GM12891 (cell line): ENCODE measurements at regions not wholly inside any gene's neighbourhood (a gene's known extent, or its start where the extent isn't known, plus 50 kb on each side); places are given as distances from the start of the nearest gene placed in this dataset.

Experiments
- DNase-seq: peaks from one replicate; pipeline ENCODE4 v3.0.0; 2011; ENCODE audit warnings: low spot score; ENCODE audit not compliant: insufficient read length
- FAIRE-seq: peaks from 2 replicates; lab custom pipeline; 2011; peaks lifted over from hg19 to GRCh38; lab: Jason Lieb, UNC
- PAX5 ChIP-seq: IDR thresholded peaks from 2 replicates; pipeline ENCODE4 v1.6.1; 2011; ENCODE audit warnings: low read length, moderate library complexity, mild to moderate bottlenecking; ENCODE audit not compliant: insufficient read depth, severe bottlenecking
- POLR2A ChIP-seq: IDR thresholded peaks from 2 replicates; pipeline ENCODE4 v1.6.1; 2011; ENCODE audit warnings: low read depth, low read length, control low read depth
- POLR2AphosphoS5 ChIP-seq: IDR thresholded peaks from 2 replicates; pipeline ENCODE4 v1.6.1; 2011; ENCODE audit warnings: low read depth, low read length, control low read depth
- POU2F2 ChIP-seq: IDR thresholded peaks from 2 replicates; pipeline ENCODE4 v1.6.1; 2011; ENCODE audit warnings: low read depth, mild to moderate bottlenecking, control low read depth, low read length, moderate library complexity
- SPI1 ChIP-seq: IDR thresholded peaks from 2 replicates; pipeline ENCODE4 v1.6.1; 2011; ENCODE audit warnings: low read depth, low read length, control low read depth
- TAF1 ChIP-seq: IDR thresholded peaks from 2 replicates; pipeline ENCODE4 v1.6.1; 2011; ENCODE audit warnings: low read depth, low read length, control low read depth

- DNase-seq, result no peak
- no peak for FAIRE-seq
- TF ChIP-seq PAX5 (no peak), TAF1 (no peak), POLR2AphosphoS5 (no peak), POLR2A (no peak), POU2F2 (no peak), SPI1 (no peak)
Observed at GRCh38 chr7:8988267-8988666, 554.9 kb downstream of the NXPH1 start.

- FAIRE-seq, result no peak
- no peak for TF ChIP-seq PAX5
- TF ChIP-seq POLR2A, result no peak
- TF ChIP-seq TAF1, result no peak
- TF ChIP-seq SPI1, result no peak
- no peak for TF ChIP-seq POLR2AphosphoS5
- TF ChIP-seq POU2F2, result no peak
- DNase-seq, result no peak
Observed at GRCh38 chr7:8991159-8991558, 557.8 kb downstream of the NXPH1 start.

- TF ChIP-seq POU2F2, result no peak
- TF ChIP-seq TAF1, result no peak
- no peak for TF ChIP-seq SPI1
- no peak for TF ChIP-seq PAX5
- no peak for TF ChIP-seq POLR2AphosphoS5
- no peak for TF ChIP-seq POLR2A
- no peak for FAIRE-seq
- DNase-seq, result no peak
Observed at GRCh38 chr7:8998762-8999161, 565.4 kb downstream of the NXPH1 start.

- DNase-seq (no peak), FAIRE-seq (no peak)
- TF ChIP-seq POLR2A (no peak), TAF1 (no peak), POU2F2 (no peak), POLR2AphosphoS5 (no peak), SPI1 (no peak), PAX5 (no peak)
Observed at GRCh38 chr7:9013940-9014339, 580.5 kb downstream of the NXPH1 start.

- FAIRE-seq, result no peak
- DNase-seq, result no peak
- TF ChIP-seq POU2F2 (no peak), POLR2AphosphoS5 (no peak), TAF1 (no peak), PAX5 (no peak), SPI1 (no peak), POLR2A (no peak)
Observed at GRCh38 chr7:9017286-9017685, 583.9 kb downstream of the NXPH1 start.

- FAIRE-seq (no peak), DNase-seq (no peak)
- TF ChIP-seq PAX5 (no peak), POLR2AphosphoS5 (no peak), SPI1 (no peak), TAF1 (no peak), POU2F2 (no peak), POLR2A (no peak)
Observed at GRCh38 chr7:9022456-9022855, 589.0 kb downstream of the NXPH1 start.

GRCh38 chr7:9023675-9024294 lies 590.4 kb downstream of the NXPH1 start:
- FAIRE-seq (no peak), DNase-seq (no peak)
- TF ChIP-seq POLR2AphosphoS5, result no peak
- TF ChIP-seq TAF1, result no peak
- TF ChIP-seq POU2F2, result no peak
- no peak for TF ChIP-seq POLR2A
- TF ChIP-seq PAX5, result no peak
- TF ChIP-seq SPI1, result no peak

GRCh38 chr7:9026121-9026520 lies 592.7 kb downstream of the NXPH1 start:
- TF ChIP-seq TAF1 (no peak), SPI1 (no peak), PAX5 (no peak), POU2F2 (no peak)
- DNase-seq (no peak), FAIRE-seq (no peak)

GRCh38 chr7:9028012-9028411 lies 594.6 kb downstream of the NXPH1 start:
- DNase-seq (no peak), FAIRE-seq (no peak)
- TF ChIP-seq TAF1 (no peak), PAX5 (no peak), POU2F2 (no peak), POLR2AphosphoS5 (no peak), POLR2A (no peak), SPI1 (no peak)

GRCh38 chr7:9029681-9030530 lies 596.5 kb downstream of the NXPH1 start:
- no peak for FAIRE-seq
- TF ChIP-seq POLR2A (no peak), PAX5 (no peak), TAF1 (no peak), POLR2AphosphoS5 (no peak), POU2F2 (no peak), SPI1 (no peak)
- no peak for DNase-seq
